ENCODE measurements at regions not wholly inside any gene's neighbourhood (a gene's known extent, or its start where the extent isn't known, plus 50 kb on each side); places are given as distances from the start of the nearest gene placed in this dataset.

GRCh38 chr10:128527711-128528110 is 401.5 kb upstream of the MKI67 start:
- Histone ChIP-seq H3K9ac (ENCODE audit: low read length) (no peak overlapping the region), H3K36me3 (ENCODE audit: control insufficient read depth in 1 of 2, insufficient read depth in 2 of 2, low read length in 2 of 2) (no peaks in the 10 kb centered on the region), H3K4me3 (replicated peaks in 1 of 2; ENCODE audit: low read depth in 1 of 2, low read length in 2 of 2) (no peak overlapping the region), H4K20me1 (ENCODE audit: insufficient read depth) (no peaks in the 10 kb centered on the region), H3K27ac (ENCODE audit: low read depth, low read length) (no peak overlapping the region), H3K4me1 (ENCODE audit: control insufficient read depth in 1 of 2, insufficient read depth in 2 of 2, low read length in 2 of 2) (no peaks in the 10 kb centered on the region), H3K4me2 (ENCODE audit: low read length) (no peak overlapping the region), H3K79me2 (ENCODE audit: insufficient read depth, low read length) (no peaks in the 10 kb centered on the region), H3K9me2 (ENCODE audit: insufficient read depth) (no peaks in the 10 kb centered on the region), H3K27me3 (ENCODE audit: insufficient read depth, low read length) (peaks cover 78% of the 10 kb centered on the region), H2AFZ (ENCODE audit: low read depth, low read length, poor library complexity, severe bottlenecking) (no peak overlapping the region), H3K9me3 (ENCODE audit: control insufficient read depth in 1 of 2, insufficient read depth in 1 of 2, low read depth in 1 of 2, low read length in 2 of 2) (no peaks in the 10 kb centered on the region)
- ChIA-PET CTCF (interaction anchor here (2.6 kb wide), 1 partner anchor 259 kb away, joined by 13 read pairs; no protein-coding TSS in a partner anchor), RAD21 (ENCODE audit: low non-redundant PET in 1 of 2, low total read pairs in 2 of 2, uncharacterized antibody in 2 of 2, unreplicated experiment in 2 of 2) (no interaction called here), POLR2A (no interaction called here)
- TF ChIP-seq, protein P1, sequence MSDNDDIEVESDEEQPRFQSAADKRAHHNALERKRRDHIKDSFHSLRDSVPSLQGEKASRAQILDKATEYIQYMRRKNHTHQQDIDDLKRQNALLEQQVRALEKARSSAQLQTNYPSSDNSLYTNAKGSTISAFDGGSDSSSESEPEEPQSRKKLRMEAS (IDR thresholded peaks at IDR 0.05) = no peak
- TF ChIP-seq CEBPB (IDR thresholded peaks at IDR 0.05; ENCODE audit: low read depth) (no peak), SIN3A (IDR thresholded peaks at IDR 0.05; ENCODE audit: low read depth) (no peak), RAD21 (IDR thresholded peaks at IDR 0.05; ENCODE audit: low read depth) (no peak), POLR2AphosphoS5 (IDR thresholded peaks at IDR 0.05; ENCODE audit: low read depth, low read length) (no peak), CBX3 (IDR thresholded peaks at IDR 0.05; ENCODE audit: low read depth) (no peak), TCF7L2 (IDR thresholded peaks at IDR 0.05; ENCODE audit: borderline replicate concordance, extremely low read depth, insufficient read depth, insufficient read length) (no peak), YY1 (IDR thresholded peaks at IDR 0.05; ENCODE audit: extremely low read depth, insufficient replicate concordance, low read depth, low read length) (no peak), SP1 (IDR thresholded peaks at IDR 0.05; ENCODE audit: low read depth) (no peak), JUND (IDR thresholded peaks at IDR 0.05) (no peak), POLR2A (IDR thresholded peaks at IDR 0.05; ENCODE audit: borderline replicate concordance, extremely low read depth, insufficient read depth, insufficient read length) (no peak), SRF (IDR thresholded peaks at IDR 0.05; ENCODE audit: low read depth) (no peak), ZFX (IDR thresholded peaks at IDR 0.05) (no peak)
- TF ChIP-seq, protein P2, sequence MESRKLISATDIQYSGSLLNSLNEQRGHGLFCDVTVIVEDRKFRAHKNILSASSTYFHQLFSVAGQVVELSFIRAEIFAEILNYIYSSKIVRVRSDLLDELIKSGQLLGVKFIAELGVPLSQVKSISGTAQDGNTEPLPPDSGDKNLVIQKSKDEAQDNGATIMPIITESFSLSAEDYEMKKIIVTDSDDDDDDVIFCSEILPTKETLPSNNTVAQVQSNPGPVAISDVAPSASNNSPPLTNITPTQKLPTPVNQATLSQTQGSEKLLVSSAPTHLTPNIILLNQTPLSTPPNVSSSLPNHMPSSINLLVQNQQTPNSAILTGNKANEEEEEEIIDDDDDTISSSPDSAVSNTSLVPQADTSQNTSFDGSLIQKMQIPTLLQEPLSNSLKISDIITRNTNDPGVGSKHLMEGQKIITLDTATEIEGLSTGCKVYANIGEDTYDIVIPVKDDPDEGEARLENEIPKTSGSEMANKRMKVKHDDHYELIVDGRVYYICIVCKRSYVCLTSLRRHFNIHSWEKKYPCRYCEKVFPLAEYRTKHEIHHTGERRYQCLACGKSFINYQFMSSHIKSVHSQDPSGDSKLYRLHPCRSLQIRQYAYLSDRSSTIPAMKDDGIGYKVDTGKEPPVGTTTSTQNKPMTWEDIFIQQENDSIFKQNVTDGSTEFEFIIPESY (IDR thresholded peaks at IDR 0.05; ENCODE audit: extremely low read depth, insufficient replicate concordance, low read length) = no peak
- TF ChIP-seq, protein P3, sequence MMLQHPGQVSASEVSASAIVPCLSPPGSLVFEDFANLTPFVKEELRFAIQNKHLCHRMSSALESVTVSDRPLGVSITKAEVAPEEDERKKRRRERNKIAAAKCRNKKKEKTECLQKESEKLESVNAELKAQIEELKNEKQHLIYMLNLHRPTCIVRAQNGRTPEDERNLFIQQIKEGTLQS (IDR thresholded peaks at IDR 0.05) = no peak
- DNase-seq (ENCODE audit: low read depth, low spot score) = no peak
- no peak for ATAC-seq
- intact Hi-C loops (cut with micrococcal nuclease) = no loop called here
- no TSS peak for BruUV-seq (replicated peaks)
